HCEC 1CT (cell line): ENCODE measurements at regions not wholly inside any gene's neighbourhood (a gene's known extent, or its start where the extent isn't known, plus 50 kb on each side); places are given as distances from the start of the nearest gene placed in this dataset.
A peak's percentile ranks its signal among the peaks of the same experiment; 100 is the strongest.
"Not testable (repeated sequence)": the region's sequence is repeated elsewhere in the genome, so short reads cannot be mapped to it uniquely, and the experiment has no call there.

Source experiments
- DNase-seq: peaks from one replicate; pipeline ENCODE4 v3.0.0-alpha.2; 2017

DNA sequence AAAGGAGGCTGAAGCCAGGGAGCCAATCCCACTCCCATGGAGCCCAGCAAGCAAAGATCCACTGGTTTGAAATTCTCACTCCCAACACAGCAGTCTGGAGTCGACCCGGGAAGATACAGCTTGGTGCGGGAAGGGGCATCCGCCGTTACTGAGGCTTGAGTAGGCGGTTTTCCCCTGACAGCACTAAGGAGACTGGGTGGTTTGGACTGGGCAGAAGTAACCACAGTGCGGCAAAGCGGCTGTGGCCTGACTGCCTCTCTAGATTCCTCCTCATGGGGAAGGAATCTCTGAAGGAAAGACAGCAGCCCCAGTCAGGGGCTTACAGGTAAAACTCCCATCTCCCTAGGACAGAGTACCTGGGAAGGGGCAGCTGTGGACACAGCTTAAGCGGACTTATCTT lies 261.6 kb upstream of the KYNU start:
- DNase-seq = no peak

DNA sequence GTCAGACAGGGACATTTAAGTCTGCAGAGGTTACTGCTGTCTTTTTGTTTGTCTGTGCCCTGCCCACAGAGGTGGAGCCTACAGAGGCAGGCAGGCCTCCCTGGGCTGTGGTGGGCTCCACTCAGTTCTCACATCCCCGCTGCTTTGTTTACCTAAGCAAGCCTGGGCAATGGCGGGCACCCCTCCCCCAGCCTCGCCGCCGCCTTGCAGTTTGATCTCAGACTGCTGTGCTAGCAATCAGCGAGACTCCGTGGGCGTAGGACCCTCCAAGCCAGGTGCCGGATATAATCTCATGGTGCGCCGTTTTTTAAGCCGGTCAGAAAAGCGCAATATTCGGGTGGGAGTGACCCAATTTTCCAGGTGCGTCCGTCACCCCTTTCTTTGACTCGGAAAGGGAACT lies 264.3 kb upstream of the KYNU start:
- not testable (repeated sequence) for DNase-seq

DNA sequence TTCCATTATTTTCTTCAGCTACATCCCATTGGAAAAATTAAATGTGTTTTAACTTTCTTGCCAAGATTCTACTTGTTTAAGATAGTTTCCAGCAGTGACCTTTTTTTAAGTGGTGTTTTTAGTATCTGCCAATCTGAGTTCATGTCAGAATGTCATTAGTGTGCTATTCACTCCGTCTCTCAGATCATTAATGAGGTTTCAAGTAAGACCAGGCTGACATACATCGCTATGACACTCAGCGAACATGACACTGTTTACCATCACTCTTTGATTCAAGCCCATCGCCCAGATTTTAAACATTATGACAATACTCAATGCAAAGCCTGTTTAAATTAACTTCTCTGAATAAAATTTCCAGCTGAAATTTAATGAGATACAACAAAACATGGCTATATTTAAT lies 272.0 kb upstream of the KYNU start:
- DNase-seq = no peak

DNA sequence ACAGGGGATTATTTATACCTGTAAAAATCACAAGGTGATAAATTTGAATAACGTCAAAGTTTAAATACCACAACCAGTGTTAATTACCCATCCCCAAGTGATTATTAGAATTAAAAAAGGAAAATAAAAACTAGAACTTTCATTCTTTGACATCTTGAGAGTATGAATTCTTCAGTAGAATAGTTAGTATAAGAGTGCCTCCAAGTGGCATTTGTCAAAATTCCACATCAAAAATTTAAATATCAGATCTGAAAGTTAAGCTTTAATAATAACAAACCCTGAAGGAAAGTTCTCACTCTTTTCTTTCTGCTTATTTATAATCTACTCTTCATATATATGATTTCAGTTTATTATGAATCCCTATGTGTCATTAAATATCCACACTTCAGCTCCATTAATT lies 273.7 kb upstream of the KYNU start:
- DNase-seq = peak; percentile 25

DNA sequence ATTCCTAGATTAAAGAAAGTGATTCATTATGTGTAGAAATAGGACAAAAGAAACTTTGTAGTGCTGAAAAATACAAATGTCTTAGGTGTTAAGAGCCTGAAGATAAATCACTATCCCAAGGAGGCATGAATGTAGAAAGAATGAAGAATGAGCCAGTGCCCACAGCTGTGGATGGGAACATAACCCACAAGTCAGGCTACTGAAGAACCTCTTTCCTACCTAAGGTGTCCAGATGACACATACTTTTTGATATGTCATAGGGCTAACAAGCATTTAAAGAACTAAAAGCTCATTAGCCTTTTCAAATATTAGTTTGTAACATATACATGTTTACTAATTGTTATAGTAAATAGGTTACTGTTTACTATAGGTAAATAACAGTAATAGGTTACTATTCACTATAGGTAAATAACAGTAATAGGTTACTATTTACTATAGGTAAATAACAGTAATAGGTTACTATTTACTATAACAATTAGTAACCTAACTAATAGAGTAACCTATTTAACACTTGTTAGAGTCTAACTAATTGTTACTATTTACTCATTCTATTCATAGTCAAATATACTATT lies 275.0 kb upstream of the KYNU start:
- DNase-seq = no peak

DNA sequence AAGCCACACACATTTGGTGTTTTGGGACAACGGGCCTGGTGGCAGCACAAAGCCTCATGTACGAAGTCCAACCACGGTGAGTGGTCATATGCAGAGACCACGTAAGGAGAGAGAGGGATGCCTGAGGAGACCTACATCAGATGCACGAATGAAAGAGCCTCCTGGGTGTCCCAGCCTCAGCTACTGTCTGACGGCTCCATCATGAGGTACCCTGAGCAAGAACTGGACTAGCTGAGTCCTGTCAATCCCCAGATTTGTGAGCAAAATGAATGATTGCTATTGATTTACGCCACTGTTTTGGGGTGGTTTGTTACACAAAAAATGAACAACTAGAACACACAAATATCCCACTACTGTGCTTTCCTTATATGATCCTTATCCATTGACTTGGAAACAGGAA lies 275.7 kb upstream of the KYNU start:
- DNase-seq = no peak

DNA sequence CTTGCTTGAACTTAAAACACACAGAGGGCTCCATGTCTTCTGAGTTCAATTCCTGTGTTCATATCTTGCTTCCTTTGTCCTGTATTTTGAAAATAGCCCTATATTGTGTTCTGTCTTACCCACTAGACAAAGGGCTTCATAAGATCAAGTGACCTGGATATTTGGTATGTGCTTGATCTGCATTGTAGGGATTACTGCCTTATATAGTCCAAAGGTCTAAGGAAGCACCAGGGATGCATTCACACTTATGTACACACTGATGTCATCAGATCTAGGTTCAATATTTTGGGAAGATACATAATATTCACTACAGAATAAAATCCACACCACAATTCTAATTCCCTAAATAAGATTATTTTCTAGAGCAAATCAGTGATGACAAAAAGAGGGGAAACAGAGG lies 278.0 kb upstream of the KYNU start:
- peak; percentile 14 for DNase-seq

DNA sequence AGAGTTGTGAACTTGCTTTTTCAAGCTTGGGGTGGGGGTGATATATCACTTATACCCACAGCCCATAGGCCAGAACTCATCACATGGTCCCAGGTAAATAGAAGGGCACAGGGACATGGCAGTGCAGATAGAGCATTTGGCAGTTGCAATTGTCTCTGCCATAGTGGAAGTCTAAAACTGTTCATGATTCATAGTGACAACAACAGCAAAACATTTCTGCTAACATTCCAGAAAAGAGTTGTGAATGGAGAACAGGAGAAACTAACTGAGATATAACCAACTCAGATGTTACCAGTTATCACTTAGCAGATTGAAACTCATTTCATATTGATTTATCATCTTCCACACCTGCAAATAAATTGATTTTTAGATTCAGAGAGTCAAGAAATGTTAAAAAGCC lies 278.6 kb upstream of the KYNU start:
- peak; percentile 50 for DNase-seq

DNA sequence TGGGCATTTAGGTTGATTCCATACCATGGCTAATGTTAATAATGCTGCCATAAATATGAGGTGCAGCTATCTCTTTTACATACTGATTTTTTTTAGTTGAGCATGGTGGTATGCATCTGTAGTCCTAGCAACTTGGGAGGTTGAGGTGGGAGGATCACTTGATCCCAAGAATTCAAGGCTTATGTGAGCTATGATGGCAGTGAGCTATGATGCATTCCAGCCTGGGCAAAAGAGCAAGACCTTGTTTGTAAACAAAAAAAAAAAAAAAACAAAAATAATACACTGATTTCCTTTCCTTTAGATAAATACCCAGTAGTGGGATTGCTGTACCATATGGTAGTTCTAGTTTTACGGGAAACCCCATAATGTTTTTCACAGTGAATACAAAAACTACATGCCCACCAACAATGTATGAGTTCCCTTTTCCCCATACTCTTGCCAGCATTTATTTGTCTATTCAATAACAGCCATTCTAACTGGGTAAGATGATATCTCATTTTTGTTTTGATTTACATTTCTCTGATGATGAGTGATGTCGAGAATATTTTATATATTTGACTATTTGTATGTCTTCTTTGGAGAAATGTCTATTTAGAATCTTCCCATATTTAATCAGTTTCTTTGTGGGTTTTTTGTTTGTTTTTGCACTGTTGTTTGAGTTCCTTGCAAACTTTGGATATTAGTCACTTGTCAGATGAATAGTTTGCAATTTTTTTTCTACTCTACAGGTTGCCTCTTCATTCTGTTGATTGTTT lies 281.0 kb upstream of the KYNU start:
- DNase-seq = peak; percentile 78

DNA sequence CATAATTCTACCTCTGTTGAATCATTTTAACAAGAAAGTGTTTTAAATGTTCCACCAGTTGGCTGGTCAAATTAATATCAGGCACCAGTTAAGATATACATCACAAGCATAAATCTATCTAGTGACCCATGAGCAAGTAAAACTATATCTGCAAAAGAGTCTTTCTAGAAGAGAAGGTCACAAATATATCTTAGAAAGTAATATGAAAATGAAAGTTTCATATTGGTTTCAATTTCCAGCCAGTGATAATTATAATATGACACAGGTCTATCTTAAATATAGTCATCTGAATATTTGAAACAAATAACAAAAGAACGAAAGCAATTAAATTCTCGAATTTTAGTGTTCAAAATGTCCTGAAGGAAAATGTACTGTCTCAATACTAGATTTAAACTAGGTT lies 282.5 kb upstream of the KYNU start:
- no peak for DNase-seq

DNA sequence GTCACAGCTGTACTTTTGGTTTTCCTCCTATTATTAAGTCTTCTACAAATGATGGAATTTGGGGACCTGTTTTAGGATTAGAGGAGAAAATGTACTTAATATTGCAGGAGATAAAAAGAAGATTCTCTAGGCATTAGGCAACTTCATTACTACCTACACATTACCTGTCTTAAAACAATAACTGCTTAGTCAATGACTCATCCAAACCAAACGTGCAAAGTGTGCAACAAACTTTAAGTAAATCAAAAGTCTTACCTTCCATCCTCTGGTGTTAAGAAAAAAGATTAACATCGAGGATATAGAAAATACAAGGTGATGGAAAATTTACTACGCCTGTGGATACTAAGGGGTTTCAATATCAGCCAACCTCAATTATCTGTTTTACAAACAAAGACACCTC lies 285.3 kb upstream of the KYNU start:
- no peak for DNase-seq

DNA sequence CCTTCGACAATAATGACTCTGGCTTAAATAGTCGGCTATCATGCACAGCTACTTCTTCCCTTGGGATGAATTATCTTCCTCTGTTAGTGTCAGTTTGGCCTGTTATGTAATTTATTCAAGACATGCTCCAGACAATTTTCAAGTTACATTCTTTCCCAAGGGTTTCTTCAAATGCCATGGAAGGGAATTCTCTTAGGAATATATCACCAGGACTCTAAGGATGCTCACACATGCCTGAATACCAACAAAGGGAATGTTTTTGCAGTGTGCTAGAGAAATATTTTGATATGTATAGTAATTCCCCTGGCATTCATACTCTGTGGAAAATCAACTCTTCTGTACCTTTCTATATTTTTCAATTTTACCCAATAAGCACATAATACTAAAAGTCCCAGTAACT lies 286.0 kb upstream of the KYNU start:
- no peak for DNase-seq

DNA sequence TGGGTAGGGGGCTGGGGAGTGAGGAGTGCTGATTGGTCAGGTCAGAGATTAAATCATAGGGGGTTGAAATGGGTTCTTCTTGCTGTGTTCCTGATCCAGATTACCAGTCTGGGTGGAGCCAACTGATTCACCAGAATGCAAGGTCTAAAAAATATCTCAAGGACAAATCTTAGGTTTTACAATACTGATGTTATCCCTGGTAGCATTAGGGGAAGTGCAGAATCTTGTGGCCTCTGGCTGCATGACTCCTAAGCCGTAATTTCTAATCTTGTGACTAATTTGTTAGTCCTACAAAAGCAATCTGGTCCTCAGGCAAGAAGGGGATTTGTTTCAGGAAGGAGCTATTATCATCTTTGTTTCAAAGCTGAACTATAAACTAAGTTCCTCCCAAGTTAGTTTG lies 289.2 kb upstream of the KYNU start:
- no peak for DNase-seq

DNA sequence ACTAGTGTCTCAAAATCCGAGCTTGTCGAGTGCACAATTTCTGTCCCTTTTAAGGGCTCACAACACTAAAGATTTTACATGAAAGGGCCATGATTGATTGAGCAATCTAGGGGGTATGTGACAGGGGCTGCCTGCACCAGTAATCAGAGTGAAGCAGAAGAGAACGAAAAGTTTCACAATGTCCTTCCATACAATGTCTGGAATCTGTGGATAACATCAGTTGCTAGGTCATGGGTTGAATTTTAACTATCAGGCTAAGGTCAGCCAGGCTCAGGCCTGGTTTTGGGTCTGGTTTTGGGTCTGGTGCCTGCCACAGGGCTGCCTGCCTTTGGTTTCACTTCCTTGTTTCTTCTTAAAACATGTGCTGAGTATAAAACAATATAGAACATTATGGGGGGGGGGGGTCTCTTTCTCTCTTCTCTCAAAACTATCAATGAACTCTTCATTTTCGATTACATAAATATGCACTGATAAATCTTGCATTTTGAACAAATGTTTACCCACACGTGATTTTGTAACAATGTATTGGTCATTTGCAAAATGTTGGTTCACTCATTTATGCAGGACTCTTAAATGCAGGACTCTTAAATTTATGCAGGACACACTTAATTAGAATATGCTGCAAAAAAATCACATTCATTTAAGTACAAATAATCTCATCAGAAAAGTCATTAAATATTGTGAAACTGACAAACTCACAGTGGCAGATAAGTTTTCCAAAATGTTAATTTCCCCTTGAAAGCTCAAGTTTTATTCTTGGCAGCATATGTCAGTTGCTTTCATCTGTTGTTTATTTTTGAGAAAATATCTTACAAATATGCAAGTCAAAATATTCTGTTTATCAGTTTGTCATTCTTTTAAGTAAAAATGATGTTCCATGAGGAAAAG lies 290.5 kb upstream of the KYNU start:
- no peak for DNase-seq

DNA sequence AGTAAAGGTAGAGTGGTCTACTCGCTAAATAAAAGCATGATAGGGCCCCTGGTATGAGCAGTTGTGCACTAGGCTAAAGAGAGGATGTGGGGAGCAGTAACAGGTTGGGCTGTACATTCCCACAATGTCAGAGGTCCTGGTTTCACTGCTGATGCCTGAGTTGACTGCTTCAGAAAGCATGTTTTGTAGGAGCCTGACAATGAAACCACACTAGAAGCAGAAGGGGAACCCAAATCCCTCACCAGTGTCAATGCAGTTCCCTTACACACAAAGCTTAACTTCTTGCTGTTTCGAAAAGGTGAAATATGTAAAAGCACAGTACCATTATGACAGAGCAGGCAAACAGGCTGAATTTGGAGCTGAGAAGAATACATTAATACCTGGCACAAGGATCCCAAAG lies 291.7 kb upstream of the KYNU start:
- no peak for DNase-seq

DNA sequence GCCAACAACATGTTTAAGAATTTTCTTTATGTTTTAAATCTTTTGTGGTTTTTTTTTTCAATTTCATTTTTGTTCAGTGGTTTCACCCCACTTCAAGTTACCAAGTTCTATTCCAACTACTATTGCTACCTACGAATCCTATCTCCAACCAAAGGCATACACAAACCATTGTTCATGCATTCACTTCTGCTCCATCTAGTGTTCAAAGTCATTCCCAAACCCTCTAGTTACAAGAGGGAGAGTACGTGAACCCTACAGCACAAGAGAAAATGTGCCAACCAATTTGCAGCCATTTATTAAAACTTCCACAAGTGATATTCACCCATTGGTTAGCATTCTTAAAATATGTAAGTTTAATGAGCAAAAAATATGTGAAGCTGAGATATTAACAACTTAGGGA lies 295.1 kb upstream of the KYNU start:
- DNase-seq = peak; percentile 27

DNA sequence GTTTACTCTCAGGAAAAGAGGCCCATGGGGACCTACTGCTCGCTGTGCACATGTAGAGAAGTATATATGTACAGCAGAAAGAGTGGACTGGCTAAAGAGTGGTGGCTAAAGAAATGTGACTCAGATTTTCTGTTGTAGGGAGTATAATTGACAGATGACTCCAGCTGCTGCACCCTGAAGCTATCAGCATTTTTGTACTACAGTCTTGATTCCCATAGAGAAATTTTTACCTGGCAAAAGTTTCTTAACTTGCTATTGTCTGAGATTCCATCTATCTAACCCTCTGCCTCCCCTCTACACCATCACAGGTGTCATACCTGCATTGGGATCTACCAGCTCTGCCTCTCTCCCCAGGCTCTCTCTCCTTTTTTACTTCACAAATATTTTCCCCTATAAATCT lies 296.0 kb upstream of the KYNU start:
- no peak for DNase-seq

DNA sequence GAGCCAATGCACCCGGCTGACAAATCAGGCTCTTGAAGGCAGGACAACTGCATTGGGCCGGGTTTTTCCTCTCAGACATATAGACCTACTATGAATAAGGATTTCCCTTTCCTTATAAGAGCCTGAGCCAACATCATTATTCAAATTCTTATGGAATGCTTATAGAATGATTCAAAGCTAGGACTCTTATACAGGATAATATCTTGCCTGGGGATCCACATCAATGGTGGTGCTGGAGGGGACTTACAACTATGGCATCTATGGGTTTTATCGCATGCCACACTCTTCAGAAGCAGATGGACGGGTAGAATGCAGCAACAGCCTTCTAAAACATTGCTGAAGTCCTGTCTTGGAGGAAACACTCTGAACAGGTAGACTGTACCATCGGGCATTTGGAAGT lies 296.8 kb upstream of the KYNU start:
- no peak for DNase-seq

DNA sequence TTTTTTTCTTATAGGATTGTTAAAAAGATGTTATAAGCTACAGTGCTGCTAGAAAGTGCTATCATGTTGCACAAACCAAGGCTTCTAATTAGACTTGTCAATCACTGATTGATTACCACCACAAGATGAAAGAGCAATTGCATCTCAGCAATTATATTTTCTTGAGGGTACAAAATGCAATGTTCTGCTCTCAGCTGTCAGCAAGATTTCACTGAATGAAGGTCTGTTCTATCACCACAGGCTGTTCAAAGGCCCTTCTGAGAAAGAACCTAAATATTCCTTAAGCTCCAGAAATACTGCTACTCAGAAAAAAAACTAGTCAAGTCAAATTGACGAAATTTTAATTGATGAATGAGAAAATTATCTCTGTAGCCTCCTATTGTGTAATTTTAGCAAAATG lies 301.9 kb upstream of the KYNU start:
- no peak for DNase-seq

DNA sequence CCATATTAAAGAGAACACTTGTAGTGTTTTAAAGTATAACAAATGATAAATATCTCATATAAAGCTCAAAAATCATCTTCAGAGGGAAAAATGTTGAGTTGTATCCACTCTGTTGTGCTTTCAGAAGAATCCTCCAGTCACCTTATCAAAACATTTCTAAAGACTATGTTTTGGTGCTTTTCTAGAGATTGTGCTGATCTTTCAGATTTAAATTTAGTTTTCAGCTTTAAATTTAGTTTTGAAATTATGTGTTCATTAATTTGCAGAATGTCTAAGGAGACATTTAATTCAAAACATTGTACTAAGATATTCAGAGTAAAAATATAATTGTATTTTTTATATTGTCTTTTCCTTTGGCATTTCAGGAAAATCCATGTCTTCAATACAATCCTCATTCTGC lies 303.1 kb upstream of the KYNU start:
- no peak for DNase-seq

DNA sequence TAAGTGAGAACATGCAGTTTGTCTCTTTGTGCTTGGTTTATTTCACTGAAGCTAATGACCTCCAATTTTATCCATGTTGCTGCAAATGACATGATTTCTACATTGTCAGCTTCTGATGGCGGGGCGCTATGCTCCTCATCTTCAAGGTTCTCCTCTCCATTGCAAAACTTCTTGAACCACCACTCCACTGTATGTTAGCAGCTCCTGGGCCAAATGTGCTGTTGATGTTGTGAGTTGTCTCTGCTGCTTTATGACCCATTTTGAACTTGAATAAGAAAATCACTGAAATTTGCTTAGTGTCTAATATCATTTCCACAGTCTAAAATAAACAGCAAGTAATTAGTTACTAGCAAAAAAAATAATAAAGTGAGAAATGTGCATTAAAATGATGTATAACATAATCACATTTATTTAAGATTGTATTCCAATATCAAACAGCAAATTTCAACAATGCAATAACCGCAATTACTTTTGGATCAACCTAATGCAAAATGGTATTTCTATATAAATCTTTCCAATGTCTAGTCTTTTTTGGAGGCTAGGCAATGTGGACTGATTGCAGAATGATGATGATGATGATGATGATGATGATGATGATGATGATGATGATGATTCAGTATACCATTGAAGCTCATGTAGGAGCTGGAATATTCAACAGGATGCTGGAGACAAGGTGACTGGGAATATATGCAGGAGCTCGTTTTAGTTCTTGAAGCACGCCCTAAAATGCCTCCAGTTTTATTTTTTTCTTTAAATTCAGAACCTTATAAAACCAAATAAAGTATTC lies 304.9 kb upstream of the KYNU start:
- no peak for DNase-seq

DNA sequence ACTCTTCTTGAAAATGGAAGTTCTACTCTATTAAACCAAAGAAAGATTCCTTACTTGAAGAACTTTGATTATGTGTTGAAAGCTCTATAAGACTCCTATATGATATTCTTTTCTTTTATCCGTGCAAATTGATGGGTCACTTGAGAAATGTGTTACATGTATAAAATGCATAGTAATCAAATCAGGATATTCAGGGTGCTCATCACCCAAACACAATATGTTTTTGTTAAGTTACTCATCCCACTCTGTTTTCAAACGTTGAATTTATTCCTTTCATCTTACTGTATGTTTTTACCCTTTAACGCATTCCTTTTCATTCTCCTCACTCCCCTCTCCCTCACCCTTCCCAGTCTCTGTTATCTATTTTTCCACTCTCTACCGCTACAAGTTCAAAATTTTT lies 305.5 kb upstream of the KYNU start:
- DNase-seq = no peak

DNA sequence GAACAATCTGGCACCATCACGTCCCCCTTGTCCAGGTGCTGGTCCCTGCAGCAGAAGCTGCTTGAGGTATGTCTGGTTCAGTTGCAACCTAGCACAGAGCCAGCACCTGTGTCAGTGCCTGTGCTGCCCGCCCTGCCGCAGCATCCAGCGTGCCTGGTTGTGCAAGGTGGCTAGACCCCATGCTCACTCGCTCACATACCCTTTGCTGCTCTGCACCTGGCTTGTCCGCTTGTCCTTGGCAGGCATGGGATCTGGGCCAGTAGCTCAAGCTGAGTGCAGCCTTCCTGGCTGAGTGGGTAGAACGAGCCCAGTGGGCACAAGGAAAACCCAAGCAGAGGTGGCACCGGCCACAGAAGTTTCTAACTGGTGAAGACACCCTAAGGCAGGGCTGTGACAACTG lies 314.6 kb upstream of the KYNU start:
- no peak for DNase-seq
